Endothelial cell of umbilical vein (primary cell): ENCODE measurements at regions not wholly inside any gene's neighbourhood (a gene's known extent, or its start where the extent isn't known, plus 50 kb on each side); places are given as distances from the start of the nearest gene placed in this dataset.

ENCODE experiments used
- BruUV-seq: library from RNA; stranded (reverse); fragments of 400-500 nt; replicated peaks from 2 replicates; lab custom pipeline; 2021; lab: Mats Ljungman, UMichigan
- CTCF ChIA-PET: fragments of 300-600, 350-600 bp; sonication (Branson Sonifier 250); formaldehyde crosslinking; loops from one replicate; lab custom pipeline; 2021; ENCODE audit warnings: antibody characterized with exemption, inconsistent platforms; lab: Charles Lee
- POLR2A ChIA-PET: fragments of 300-600, 350-600 bp; sonication (Branson Sonifier 250); formaldehyde crosslinking; loops from one replicate; lab custom pipeline; 2021; ENCODE audit warnings: antibody characterized with exemption, inconsistent platforms; lab: Charles Lee
- DNase-seq: peaks from one replicate; pipeline ENCODE4 v3.0.0-alpha.2; 2011; ENCODE audit warnings: low read depth, low spot score
- FAIRE-seq: peaks from 2 replicates; lab custom pipeline; 2011; peaks lifted over from hg19 to GRCh38; lab: Jason Lieb, UNC
- H2AFZ ChIP-seq: 2 replicates; pipeline ENCODE4 v1.6.0; 2012; ENCODE audit warnings: low read depth, low read length, control low read depth, inconsistent platforms
- H3K27ac ChIP-seq: 2 replicates; pipeline ENCODE4 v1.5.1; 2011; ENCODE audit warnings: low read depth, mild to moderate bottlenecking, control low read depth, low read length, moderate library complexity; ENCODE audit not compliant: insufficient read depth
- H3K27me3 ChIP-seq, 2 experiments: 2 replicates each; pipeline versions ENCODE4 v1.6.0 to v1.6.1; 2011; ENCODE audit warnings: low read length in 2 of 2, mixed read lengths in 1 of 2; ENCODE audit not compliant: control insufficient read depth in 2 of 2, insufficient read depth in 2 of 2
- H3K36me3 ChIP-seq, 2 experiments: 2 replicates in 1 of 2; 3 replicates in 1 of 2; pipeline ENCODE4 v1.5.1; 2011; ENCODE audit warnings: low read length in 2 of 2, mild to moderate bottlenecking in 1 of 2, moderate library complexity in 1 of 2; ENCODE audit not compliant: control insufficient read depth in 2 of 2, insufficient read depth in 2 of 2; ENCODE audit errors: extremely low read depth in 1 of 2
- H3K4me1 ChIP-seq: 3 replicates; pipeline ENCODE4 v1.5.1; 2011; ENCODE audit warnings: mild to moderate bottlenecking, low read length; ENCODE audit not compliant: control insufficient read depth, insufficient read depth; ENCODE audit errors: extremely low read depth
- H3K4me2 ChIP-seq: 2 replicates; pipeline ENCODE4 v1.6.1; 2011; ENCODE audit warnings: low read length, control low read depth, mixed read lengths; ENCODE audit not compliant: insufficient read depth
- H3K4me3 ChIP-seq, 3 experiments: fragments of 200-600 bp in 1 of 3; sonication (generic), shearing (Covaris generic) in 1 of 3; replicated peaks in 1 of 3; 2 replicates each; pipeline ENCODE4 v1.5.1; 2011 to 2016; ENCODE audit warnings: control low read depth in 3 of 3, low read length in 3 of 3, mild to moderate bottlenecking in 2 of 3, inconsistent platforms in 1 of 3, low read depth in 1 of 3, moderate library complexity in 1 of 3; ENCODE audit not compliant: insufficient read depth in 1 of 3
- H3K79me2 ChIP-seq: 2 replicates; pipeline ENCODE4 v1.6.0; 2012; ENCODE audit warnings: low read length, inconsistent platforms; ENCODE audit not compliant: control insufficient read depth, insufficient read depth
- H3K9ac ChIP-seq: replicated peaks from 2 replicates; pipeline ENCODE3; 2011; ENCODE audit warnings: low read length, control low read depth; ENCODE audit not compliant: insufficient read depth; ENCODE audit errors: extremely low read depth
- H3K9me1 ChIP-seq: replicated peaks from 3 replicates; pipeline ENCODE4 v1.6.0; 2011; ENCODE audit warnings: mild to moderate bottlenecking, low read length; ENCODE audit not compliant: control insufficient read depth, insufficient read depth; ENCODE audit errors: extremely low read depth
- H3K9me3 ChIP-seq: replicated peaks from 2 replicates; pipeline ENCODE4 v1.5.1; 2012; ENCODE audit warnings: low read length, inconsistent platforms; ENCODE audit not compliant: control insufficient read depth, insufficient read depth
- H4K20me1 ChIP-seq: replicated peaks from 2 replicates; pipeline ENCODE3; 2011; ENCODE audit warnings: mild to moderate bottlenecking, low read length; ENCODE audit not compliant: control insufficient read depth, insufficient read depth; ENCODE audit errors: extremely low read depth
- CTCF ChIP-seq, 2 donors: IDR thresholded peaks; 1 replicate in 1 of 2; 2 replicates in 1 of 2; pipeline ENCODE4 v1.5.1; 2011; ENCODE audit warnings: low read length in 2 of 2, mild to moderate bottlenecking in 2 of 2, moderate library complexity in 2 of 2, control low read depth in 1 of 2, inconsistent platforms in 1 of 2, low read depth in 1 of 2; ENCODE audit not compliant: insufficient read depth in 1 of 2; ENCODE audit errors: extremely low read depth in 1 of 2
- EZH2 ChIP-seq: IDR thresholded peaks from 2 replicates; pipeline ENCODE4 v1.6.1; 2012; ENCODE audit warnings: borderline replicate concordance, low read depth, mild to moderate bottlenecking, moderate library complexity, low read length, inconsistent platforms; ENCODE audit not compliant: severe bottlenecking
- FOS ChIP-seq: IDR thresholded peaks from 2 replicates; pipeline ENCODE4 v1.6.1; 2011; ENCODE audit warnings: mild to moderate bottlenecking, low read length, moderate library complexity, borderline replicate concordance; ENCODE audit not compliant: insufficient read depth
- GATA2 ChIP-seq: IDR thresholded peaks from 2 replicates; pipeline ENCODE4 v1.7.0; 2011; ENCODE audit warnings: low read depth, mild to moderate bottlenecking, moderate library complexity, mixed read lengths, low read length; ENCODE audit not compliant: insufficient read length, insufficient read depth
- JUN ChIP-seq: IDR thresholded peaks from 2 replicates; pipeline ENCODE4 v1.6.1; 2011; ENCODE audit warnings: borderline replicate concordance, low read depth; ENCODE audit not compliant: insufficient read length, insufficient read depth
- MAX ChIP-seq: IDR thresholded peaks from 2 replicates; pipeline ENCODE4 v1.6.1; 2011; ENCODE audit not compliant: insufficient read depth, insufficient read length
- MYC ChIP-seq: IDR thresholded peaks from one replicate; pipeline ENCODE4 v1.6.1; 2011; ENCODE audit warnings: mild to moderate bottlenecking, low read depth, low read length
- POLR2A ChIP-seq: IDR thresholded peaks from 2 replicates; pipeline ENCODE4 v1.6.1; 2012; ENCODE audit warnings: low read depth, mild to moderate bottlenecking, control low read depth, low read length
- POLR2AphosphoS5 ChIP-seq: IDR thresholded peaks from 2 replicates; pipeline ENCODE4 v1.6.1; 2012; ENCODE audit warnings: low read depth, mild to moderate bottlenecking, control low read depth, low read length, moderate library complexity; ENCODE audit not compliant: insufficient read depth
- dilution Hi-C: fragments of 300-500 bp; cut with MboI; formaldehyde crosslinking; loops from one replicate; pipeline ENCODE4 v1.15.0; 2019; ENCODE audit warnings: low sequenced_read_pairs; ENCODE audit not compliant: extremely low pct_ligation_motif_present
- intact Hi-C: fragments of 100-400 bp; cut with micrococcal nuclease; formaldehyde crosslinking; loops from one replicate; pipeline ENCODE4 v1.10.0; 2022

GRCh38 chr12:9324782-9325181, 116.6 kb upstream of the PZP start:
- FAIRE-seq (no peak), DNase-seq (no peak)
- POLR2A ChIA-PET = no interaction called here
- Histone ChIP-seq H3K79me2 (no peaks in the 10 kb centered on the region), H4K20me1 (no peaks in the 10 kb centered on the region), H3K9me1 (no peaks in the 10 kb centered on the region), H3K4me1 (no peaks in the 10 kb centered on the region), H3K4me2 (no peak overlapping the region), H3K9me3 (no peaks in the 10 kb centered on the region), H3K27ac (no peak overlapping the region), H2AFZ (no peak overlapping the region), H3K4me3 (no peak overlapping the region), H3K36me3 (no peaks in the 10 kb centered on the region), H3K9ac (no peak overlapping the region), H3K27me3 (peaks cover 0 to 3% of the 10 kb centered on the region in 2 experiments)
- dilution Hi-C loops (no loop called here), intact Hi-C loops (no loop called here)
- BruUV-seq = no TSS peak
- CTCF ChIA-PET = interaction anchor here (0.9 to 1.7 kb wide), 2 partner anchors 9 to 261 kb away, joined by 3 to 7 read pairs; no protein-coding TSS in a partner anchor
- TF ChIP-seq CTCF (IDR thresholded peaks at IDR 0.05; ENCODE audit: extremely low read depth in 1 of 2, insufficient read depth in 1 of 2, low read depth in 1 of 2, low read length in 2 of 2) (no peak), POLR2AphosphoS5 (no peak)

GRCh38 chr12:9323144-9323681, 115.0 kb upstream of the PZP start:
- H4K20me1 ChIP-seq = no peaks in the 10 kb centered on the region
- H3K27me3 ChIP-seq = peaks cover 0 to 3% of the 10 kb centered on the region in 2 experiments
- no TSS peak for BruUV-seq
- DNase-seq = no peak
- TF ChIP-seq POLR2A = no peak
- TF ChIP-seq JUN = no peak
- TF ChIP-seq EZH2 = no peak
- TF ChIP-seq MYC = no peak
- no peak for TF ChIP-seq POLR2AphosphoS5
- TF ChIP-seq GATA2 = no peak
- no peak for TF ChIP-seq CTCF (IDR thresholded peaks at IDR 0.05; ENCODE audit: extremely low read depth in 1 of 2, insufficient read depth in 1 of 2, low read depth in 1 of 2, low read length in 2 of 2)
- no peak for TF ChIP-seq MAX
- no peak for TF ChIP-seq FOS
- no peaks in the 10 kb centered on the region for H3K4me1 ChIP-seq
- no peaks in the 10 kb centered on the region for H3K36me3 ChIP-seq
- CTCF ChIA-PET = interaction anchor here (2.1 kb wide), 1 partner anchor 259 kb away, joined by 7 read pairs; no protein-coding TSS in a partner anchor
- no peaks in the 10 kb centered on the region for H3K9me1 ChIP-seq
- intact Hi-C loops = no loop called here
- no peak overlapping the region for H3K27ac ChIP-seq
- H3K9ac ChIP-seq = no peak overlapping the region
- POLR2A ChIA-PET = no interaction called here
- H3K9me3 ChIP-seq = no peaks in the 10 kb centered on the region
- no peak for FAIRE-seq
- H3K79me2 ChIP-seq = no peaks in the 10 kb centered on the region
- dilution Hi-C loops = no loop called here
- H3K4me2 ChIP-seq = no peak overlapping the region
- no peak overlapping the region for H2AFZ ChIP-seq
- H3K4me3 ChIP-seq = no peak overlapping the region
